ENCODE measurements at regions not wholly inside any gene's neighbourhood (a gene's known extent, or its start where the extent isn't known, plus 50 kb on each side); places are given as distances from the start of the nearest gene placed in this dataset.

GRCh38 chr4:3880615-3881120 lies 114.5 kb downstream of the ADRA2C start:
- Histone ChIP-seq H4K20me1 (replicated peaks; ENCODE audit: control insufficient read depth, insufficient read depth, low read length) (no peaks in the 10 kb centered on the region), H2AFZ (ENCODE audit: low read depth, low read length) (no peak overlapping the region), H3K4me3 (no peak overlapping the region), H3K36me3 (ENCODE audit: control insufficient read depth, insufficient read depth, low read length) (no peaks in the 10 kb centered on the region), H3K9me3 (replicated peaks; ENCODE audit: control insufficient read depth, insufficient read depth, low read depth, low read length) (no peaks in the 10 kb centered on the region), H3K27me3 (ENCODE audit: control insufficient read depth in 2 of 2, insufficient read depth in 2 of 2, low read length in 2 of 2) (peaks cover 2 to 21% of the 10 kb centered on the region in 2 experiments; a peak in 4 of 5 replicates), H3K27ac (ENCODE audit: extremely low read depth, low read depth, low read length) (no peak overlapping the region), H3K9ac (ENCODE audit: insufficient read depth in 1 of 2, low read depth in 2 of 2, low read length in 2 of 2) (no peak overlapping the region), H3K4me1 (replicated peaks in 1 of 2; ENCODE audit: control insufficient read depth in 2 of 2, insufficient read depth in 2 of 2, low read length in 2 of 2) (peaks cover 0 to 12% of the 10 kb centered on the region in 2 experiments; a peak in 2 of 5 replicates), H3K9me1 (ENCODE audit: control insufficient read depth, insufficient read depth, low read length) (no peaks in the 10 kb centered on the region), H3K79me2 (ENCODE audit: control insufficient read depth, insufficient read depth, low read length) (no peaks in the 10 kb centered on the region), H3K4me2 (ENCODE audit: insufficient read depth, low read length) (no peak overlapping the region)
- intact Hi-C loops (cut with micrococcal nuclease) (loop anchor here (1.0 kb wide), 1 partner anchor 400 kb away; no protein-coding TSS in a partner anchor), in situ Hi-C loops (cut with MboI) (no loop called here)
- FAIRE-seq (peak; percentile 97), ATAC-seq (peak; percentile 100), DNase-seq (ENCODE audit: extremely low read depth in 1 of 4, low spot score in 3 of 4) (peak; percentile 71 to 77 (median 72))
- ChIA-PET CTCF (ENCODE audit: low intra/inter-chr PET ratio) (interaction anchor here (0.7 kb wide), 1 partner anchor 49 kb away, joined by 4 read pairs; no protein-coding TSS in a partner anchor), POLR2A (interaction anchor here (0.7 kb wide), 1 partner anchor 13 kb away, joined by 3 read pairs; no protein-coding TSS in a partner anchor)
- no TSS peak for BruUV-seq (replicated peaks)
- WGBS (ENCODE audit: insufficient coverage, low coverage, missing lambda C conversion rate) = 1% methylated on average over 14 of the region's 18 CpGs
- no peak for TF ChIP-seq ZNF644 (tag; IDR thresholded peaks at IDR 0.05; ENCODE audit: low read depth)
- TF ChIP-seq CREB3 (tag; conservative IDR thresholded peaks at IDR 0.05; ENCODE audit: low read depth) = no peak
- peak; percentile 80 for TF ChIP-seq SMC3 (conservative IDR thresholded peaks at IDR 0.05; ENCODE audit: insufficient read depth, low read depth, low read length)
- no peak for TF ChIP-seq ZNF740 (CRISPR knock-in tag; IDR thresholded peaks at IDR 0.05)
- no peak for TF ChIP-seq ZNF740 (tag; IDR thresholded peaks at IDR 0.05)
- TF ChIP-seq NFIC (IDR thresholded peaks at IDR 0.05) = no peak
- TF ChIP-seq ZNF717 (CRISPR knock-in tag; IDR thresholded peaks at IDR 0.05) = no peak
- TF ChIP-seq SRSF9 (IDR thresholded peaks at IDR 0.05; ENCODE audit: borderline replicate concordance, low read depth, low read length) = no peak
- TF ChIP-seq RBM25 (IDR thresholded peaks at IDR 0.05; ENCODE audit: low read depth, low read length, severe bottlenecking) = peak; percentile 34
- TF ChIP-seq RAD21 (CRISPR knock-in tag; conservative IDR thresholded peaks at IDR 0.05 in 1 of 2, IDR thresholded peaks at IDR 0.05 in 1 of 2) = peak; percentile 78 to 84
- peak; percentile 53 for TF ChIP-seq NFE2 (IDR thresholded peaks at IDR 0.05; ENCODE audit: low read depth)
- no peak for TF ChIP-seq TSHZ1 (CRISPR knock-in tag; IDR thresholded peaks at IDR 0.05)
- no peak for TF ChIP-seq MCM2 (IDR thresholded peaks at IDR 0.05; ENCODE audit: low read depth)
- TF ChIP-seq E2F6 (IDR thresholded peaks at IDR 0.05; ENCODE audit: borderline replicate concordance in 1 of 2, extremely low read depth in 1 of 2, insufficient read depth in 1 of 2, insufficient read length in 1 of 2, low read depth in 1 of 2, low read length in 1 of 2, poor library complexity in 1 of 2, severe bottlenecking in 1 of 2) = peak in 1 of 2 experiments; percentile 21

Data from K562 (cell line).